ENCODE measurements at regions not wholly inside any gene's neighbourhood (a gene's known extent, or its start where the extent isn't known, plus 50 kb on each side); places are given as distances from the start of the nearest gene placed in this dataset.

GRCh38 chrX:148259990-148260389 is 240.4 kb upstream of the AFF2 start:
- Histone ChIP-seq H3K36me3 (ENCODE audit: control insufficient read depth in 2 of 2, extremely low read depth in 1 of 2, insufficient read depth in 2 of 2, low read length in 2 of 2) (no peaks in the 10 kb centered on the region), H3K9ac (replicated peaks; ENCODE audit: extremely low read depth, insufficient read depth, low read length) (no peak overlapping the region), H3K4me3 (replicated peaks in 1 of 3; ENCODE audit: insufficient read depth in 1 of 3, low read depth in 1 of 3, low read length in 3 of 3) (no peak overlapping the region), H4K20me1 (replicated peaks; ENCODE audit: control insufficient read depth, extremely low read depth, insufficient read depth, low read length) (no peaks in the 10 kb centered on the region), H3K27me3 (ENCODE audit: control insufficient read depth in 2 of 2, insufficient read depth in 2 of 2, low read length in 2 of 2) (no peaks in the 10 kb centered on the region), H3K4me1 (ENCODE audit: control insufficient read depth, extremely low read depth, insufficient read depth, low read length) (no peaks in the 10 kb centered on the region), H3K9me3 (replicated peaks; ENCODE audit: control insufficient read depth, insufficient read depth, low read length) (no peaks in the 10 kb centered on the region), H3K9me1 (replicated peaks; ENCODE audit: control insufficient read depth, extremely low read depth, insufficient read depth, low read length) (no peaks in the 10 kb centered on the region), H3K79me2 (ENCODE audit: control insufficient read depth, insufficient read depth, low read length) (no peaks in the 10 kb centered on the region), H3K4me2 (ENCODE audit: insufficient read depth, low read length) (no peak overlapping the region), H3K27ac (ENCODE audit: insufficient read depth, low read depth, low read length) (no peak overlapping the region), H2AFZ (ENCODE audit: low read depth, low read length) (no peak overlapping the region)
- no peak for DNase-seq (ENCODE audit: low read depth, low spot score)
- CTCF ChIA-PET = no interaction called here
- no peak for FAIRE-seq
- dilution Hi-C loops (cut with MboI; ENCODE audit: extremely low pct_ligation_motif_present, low sequenced_read_pairs) (no loop called here), intact Hi-C loops (cut with micrococcal nuclease) (no loop called here)
- POLR2A ChIA-PET = no interaction called here
- BruUV-seq (replicated peaks) = no TSS peak
- TF ChIP-seq EZH2 (IDR thresholded peaks at IDR 0.05; ENCODE audit: borderline replicate concordance, low read depth, low read length, severe bottlenecking) (no peak), FOS (IDR thresholded peaks at IDR 0.05; ENCODE audit: borderline replicate concordance, insufficient read depth, low read length) (no peak), POLR2AphosphoS5 (IDR thresholded peaks at IDR 0.05; ENCODE audit: insufficient read depth, low read depth, low read length) (no peak), GATA2 (IDR thresholded peaks at IDR 0.05; ENCODE audit: insufficient read depth, insufficient read length, low read depth, low read length) (no peak), MYC (IDR thresholded peaks at IDR 0.05; ENCODE audit: low read depth, low read length) (no peak), POLR2A (IDR thresholded peaks at IDR 0.05; ENCODE audit: low read depth, low read length) (no peak), CTCF (IDR thresholded peaks at IDR 0.05; ENCODE audit: extremely low read depth in 1 of 2, insufficient read depth in 1 of 2, low read depth in 1 of 2, low read length in 2 of 2) (no peak), JUN (IDR thresholded peaks at IDR 0.05; ENCODE audit: borderline replicate concordance, insufficient read depth, insufficient read length, low read depth) (no peak), MAX (IDR thresholded peaks at IDR 0.05; ENCODE audit: insufficient read depth, insufficient read length) (no peak)

Data from endothelial cell of umbilical vein (primary cell).